ENCODE measurements at regions not wholly inside any gene's neighbourhood (a gene's known extent, or its start where the extent isn't known, plus 50 kb on each side); places are given as distances from the start of the nearest gene placed in this dataset.

GRCh38 chr3:104596551-104596950 lies 770.2 kb upstream of the ALCAM start:
- TF ChIP-seq, protein P1, sequence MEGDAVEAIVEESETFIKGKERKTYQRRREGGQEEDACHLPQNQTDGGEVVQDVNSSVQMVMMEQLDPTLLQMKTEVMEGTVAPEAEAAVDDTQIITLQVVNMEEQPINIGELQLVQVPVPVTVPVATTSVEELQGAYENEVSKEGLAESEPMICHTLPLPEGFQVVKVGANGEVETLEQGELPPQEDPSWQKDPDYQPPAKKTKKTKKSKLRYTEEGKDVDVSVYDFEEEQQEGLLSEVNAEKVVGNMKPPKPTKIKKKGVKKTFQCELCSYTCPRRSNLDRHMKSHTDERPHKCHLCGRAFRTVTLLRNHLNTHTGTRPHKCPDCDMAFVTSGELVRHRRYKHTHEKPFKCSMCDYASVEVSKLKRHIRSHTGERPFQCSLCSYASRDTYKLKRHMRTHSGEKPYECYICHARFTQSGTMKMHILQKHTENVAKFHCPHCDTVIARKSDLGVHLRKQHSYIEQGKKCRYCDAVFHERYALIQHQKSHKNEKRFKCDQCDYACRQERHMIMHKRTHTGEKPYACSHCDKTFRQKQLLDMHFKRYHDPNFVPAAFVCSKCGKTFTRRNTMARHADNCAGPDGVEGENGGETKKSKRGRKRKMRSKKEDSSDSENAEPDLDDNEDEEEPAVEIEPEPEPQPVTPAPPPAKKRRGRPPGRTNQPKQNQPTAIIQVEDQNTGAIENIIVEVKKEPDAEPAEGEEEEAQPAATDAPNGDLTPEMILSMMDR (optimal IDR thresholded peaks at IDR 0.05 in 1 of 3, IDR thresholded peaks at IDR 0.05 in 1 of 3, conservative IDR thresholded peaks at IDR 0.05 in 1 of 3; ENCODE audit: extremely low read depth in 1 of 3, insufficient read depth in 2 of 3, low read length in 3 of 3), result peak; percentile 42 to 59 (median 43)
- no peak for TF ChIP-seq EZH2 (IDR thresholded peaks at IDR 0.05; ENCODE audit: low read length)
